HG03469 (cell line): ENCODE measurements at regions not wholly inside any gene's neighbourhood (a gene's known extent, or its start where the extent isn't known, plus 50 kb on each side); places are given as distances from the start of the nearest gene placed in this dataset.
"Not testable (repeated sequence)": the region's sequence is repeated elsewhere in the genome, so short reads cannot be mapped to it uniquely, and the experiment has no call there.

Experiments used
- ATAC-seq: cut with Tn5 transposase; IDR thresholded peaks from one replicate; pipeline ENCODE4 v1.9.1; 2021; ENCODE audit warnings: mild to moderate bottlenecking, moderate library complexity, moderate number of reproducible peaks; ENCODE audit not compliant: unreplicated experiment

DNA sequence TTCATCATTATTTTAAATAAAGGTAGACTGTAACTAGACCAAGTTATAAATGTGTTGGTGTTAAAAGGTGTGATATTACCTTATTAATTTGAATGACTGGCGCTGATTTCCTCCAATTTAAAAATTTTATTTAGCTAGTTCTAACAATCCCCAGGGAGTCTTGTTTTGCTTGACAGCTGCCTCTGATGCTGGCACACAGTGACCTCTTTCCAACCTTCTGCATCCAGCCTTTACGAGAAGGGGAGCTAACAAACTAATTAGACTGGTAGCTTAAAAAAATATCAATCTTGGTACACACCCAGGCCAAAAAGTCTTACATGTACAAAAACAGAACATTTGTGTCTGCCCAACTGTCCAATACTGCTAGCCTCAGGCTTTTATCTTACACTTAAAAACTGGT is 51.8 kb upstream of the ENPEP start:
- ATAC-seq: no peak

DNA sequence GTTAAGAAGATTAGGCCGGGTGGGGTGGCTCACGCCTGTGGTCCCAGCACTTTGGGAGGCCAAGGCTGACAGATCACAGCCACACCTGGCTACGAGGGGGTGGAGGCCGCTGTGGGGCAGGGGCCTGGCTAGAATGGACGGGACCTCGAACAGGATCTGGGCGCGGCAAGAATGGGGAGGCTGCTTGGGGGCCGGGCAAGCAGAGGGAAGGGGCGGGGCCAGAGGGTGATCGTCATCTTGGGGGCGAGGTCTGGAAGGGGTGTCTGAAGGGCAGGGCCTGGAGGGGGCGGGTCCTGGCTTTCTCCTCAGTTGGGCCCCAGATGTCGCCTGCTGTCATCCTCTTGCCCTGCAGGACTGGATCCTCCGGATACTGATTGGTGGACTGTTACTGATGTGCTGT is 57.3 kb upstream of the ENPEP start:
- ATAC-seq: no peak

GRCh38 chr4:110417136-110417535 is 58.8 kb upstream of the ENPEP start:
- no peak for ATAC-seq

- no peak for ATAC-seq
These were observed 60.5 kb upstream of the ENPEP start for GRCh38 chr4:110415478-110415877.

GRCh38 chr4:110415041-110415440 is 60.9 kb upstream of the ENPEP start:
- ATAC-seq: no peak

GRCh38 chr4:110414561-110414920 is 61.4 kb upstream of the ENPEP start:
- no peak for ATAC-seq

DNA sequence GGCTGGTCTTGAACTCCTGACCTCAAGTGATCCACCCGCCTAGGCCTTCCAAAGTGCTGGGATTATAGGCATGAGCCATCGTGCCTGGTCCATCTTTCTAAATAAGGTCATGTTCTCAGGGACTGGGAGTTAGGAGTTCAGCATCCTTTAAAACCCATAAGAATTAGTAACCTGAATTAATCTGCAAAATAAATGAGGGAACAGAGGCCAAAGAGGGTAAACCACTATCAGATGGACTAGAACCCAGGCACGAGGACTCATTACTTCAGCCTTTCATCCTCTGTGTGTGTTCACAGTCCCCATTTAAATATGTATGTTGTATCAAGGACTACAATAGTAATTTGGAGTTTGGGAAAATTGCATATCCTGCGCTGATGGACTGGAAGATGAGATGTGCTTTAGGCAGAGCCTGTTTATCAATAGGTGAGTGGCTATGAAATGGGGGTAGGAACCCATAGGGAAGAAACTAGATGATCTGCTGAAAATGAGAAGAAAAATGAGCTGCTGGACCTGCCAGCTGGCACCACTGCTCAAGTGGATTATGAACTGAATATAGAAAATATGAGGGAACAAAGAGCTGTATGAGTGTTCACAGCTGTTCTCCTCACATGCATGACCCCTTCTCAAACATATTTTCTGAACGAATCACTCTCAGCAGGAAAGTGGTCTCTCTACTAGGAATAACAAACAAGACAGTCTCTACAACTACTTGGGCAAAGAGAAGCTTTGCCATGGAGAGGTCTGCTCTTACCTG is 62.0 kb upstream of the ENPEP start:
- not testable (repeated sequence) for ATAC-seq

- ATAC-seq: no peak
These were observed 63.4 kb upstream of the ENPEP start for GRCh38 chr4:110412354-110413065.

DNA sequence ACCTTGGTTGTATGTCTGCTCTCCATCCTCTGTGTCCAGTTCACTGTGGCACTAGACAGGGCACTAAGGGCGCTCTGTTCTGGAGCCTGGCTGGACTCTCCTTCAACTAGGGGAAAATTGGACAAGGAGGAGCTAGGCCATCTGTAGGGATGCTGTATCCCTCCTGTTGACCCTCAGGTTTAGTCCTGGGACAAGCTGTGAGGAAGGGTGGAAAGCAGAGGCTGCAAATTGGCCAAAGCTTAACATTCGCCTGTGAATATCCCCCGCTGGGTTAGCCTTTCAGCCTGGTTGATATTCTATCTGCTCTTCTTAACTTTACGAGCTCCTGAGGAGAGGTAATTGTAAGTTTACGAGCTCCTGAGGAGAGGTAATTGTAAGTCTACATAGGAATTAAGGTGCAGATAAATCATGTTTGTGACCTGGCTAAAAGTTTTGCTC is 64.4 kb upstream of the ENPEP start:
- no peak for ATAC-seq

DNA sequence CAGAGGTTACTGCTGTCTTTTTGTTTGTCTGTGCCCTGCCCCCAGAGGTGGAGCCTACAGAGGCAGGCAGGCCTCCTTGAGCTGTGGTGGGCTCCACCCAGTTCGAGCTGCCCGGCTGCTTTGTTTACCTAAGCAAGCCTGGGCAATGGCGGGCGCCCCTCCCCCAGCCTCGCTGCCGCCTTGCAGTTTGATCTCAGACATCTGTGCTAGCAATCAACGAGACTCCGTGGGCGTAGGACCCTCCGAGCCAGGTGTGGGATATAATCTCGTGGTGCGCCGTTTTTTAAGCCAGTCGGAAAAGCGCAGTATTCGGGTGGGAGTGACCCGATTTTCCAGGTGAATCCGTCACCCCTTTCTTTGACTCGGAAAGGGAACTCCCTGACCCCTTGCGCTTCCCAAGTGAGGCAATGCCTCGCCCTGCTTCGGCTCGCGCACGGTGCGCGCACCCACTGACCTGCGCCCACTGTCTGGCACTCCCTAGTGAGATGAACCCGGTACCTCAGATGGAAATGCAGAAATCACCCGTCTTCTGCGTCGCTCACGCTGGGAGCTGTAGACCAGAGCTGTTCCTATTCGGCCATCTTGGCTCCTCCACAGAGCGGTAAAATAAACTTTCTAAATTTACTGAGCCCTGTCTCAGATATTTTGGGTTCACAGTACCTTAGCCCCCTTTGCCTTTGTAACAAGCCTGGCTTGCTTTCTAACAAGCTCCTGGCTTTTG is 64.9 kb upstream of the ENPEP start:
- ATAC-seq: not testable (repeated sequence)

GRCh38 chr4:110400086-110400485 is 75.9 kb upstream of the ENPEP start:
- ATAC-seq: no peak

DNA sequence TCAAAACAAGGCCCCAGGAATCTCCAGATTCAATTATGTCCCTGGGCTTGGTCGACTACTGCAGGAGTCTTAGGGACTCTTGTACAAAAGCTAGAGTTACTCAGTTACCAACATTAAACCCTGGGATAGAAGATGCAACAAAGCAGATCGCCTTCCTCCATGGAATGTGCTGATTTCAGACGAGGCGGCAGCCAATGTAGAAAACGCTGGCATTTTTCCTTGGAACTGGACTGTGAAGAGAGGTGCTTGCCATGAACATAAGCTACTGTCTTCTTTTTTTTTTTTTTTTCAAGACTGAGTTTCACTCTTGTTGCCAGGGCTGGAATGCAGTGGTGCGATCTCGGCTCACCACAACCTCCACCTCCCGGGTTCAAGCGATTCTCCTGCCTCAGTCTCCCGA is 76.9 kb upstream of the ENPEP start:
- ATAC-seq: not testable (repeated sequence)

GRCh38 chr4:110396963-110397362 is 79.0 kb upstream of the ENPEP start:
- ATAC-seq: no peak

DNA sequence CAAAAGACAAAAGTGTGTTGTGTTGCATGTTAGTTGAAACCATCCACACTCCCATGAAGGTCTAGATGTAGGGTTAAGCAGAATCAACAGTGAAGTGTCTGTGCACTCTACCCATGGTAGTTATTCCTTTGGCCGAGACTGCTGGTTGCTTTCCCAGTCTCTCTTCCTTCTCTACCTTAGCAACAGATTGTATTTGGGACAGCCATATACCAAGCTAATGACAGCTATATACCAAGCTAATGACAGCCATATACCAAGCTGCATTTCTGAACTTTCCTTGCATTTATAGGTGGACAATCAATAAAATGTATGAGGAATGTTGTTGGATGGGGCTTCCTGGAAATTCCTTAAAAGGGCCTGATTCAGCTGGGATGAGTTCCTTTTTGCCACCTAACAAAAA is 80.5 kb upstream of the ENPEP start:
- no peak for ATAC-seq

DNA sequence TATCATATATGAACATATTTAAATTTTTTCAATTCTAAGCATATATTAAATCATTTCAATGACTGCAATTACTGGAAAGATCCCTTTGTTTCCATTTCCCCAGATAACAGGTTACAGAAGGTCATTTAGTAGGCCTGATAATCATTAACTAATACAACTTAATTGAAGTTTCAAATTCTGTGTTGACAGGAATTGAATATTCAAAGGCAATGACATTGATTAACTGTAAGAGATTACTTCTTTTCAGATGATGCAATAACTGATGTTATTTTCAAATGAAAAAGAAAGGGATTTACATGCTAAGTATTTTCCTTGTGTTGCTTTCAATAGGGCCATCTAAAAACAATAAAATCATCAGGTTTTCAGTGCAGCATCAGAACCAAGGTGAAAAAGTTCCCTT is 81.1 kb upstream of the ENPEP start:
- ATAC-seq: no peak

DNA sequence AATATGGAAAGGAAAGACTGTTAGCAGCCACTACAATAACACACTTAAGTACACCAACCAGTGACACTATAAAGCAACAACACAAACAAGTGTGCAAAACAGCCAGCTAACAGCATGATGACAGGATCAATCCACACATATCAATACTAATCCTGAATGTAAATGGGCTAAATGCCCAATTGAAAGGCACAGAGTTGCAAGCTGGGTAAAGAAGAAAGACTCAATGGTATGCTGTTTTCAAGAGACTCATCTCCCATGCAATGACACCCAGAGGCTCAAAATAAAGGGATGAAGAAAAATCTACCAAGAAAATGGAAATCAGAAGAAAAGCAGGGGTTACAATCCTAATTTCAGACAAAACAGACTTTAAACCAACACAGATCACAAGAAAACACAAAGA is 94.2 kb upstream of the ENPEP start:
- no peak for ATAC-seq

GRCh38 chr4:110372485-110372884 is 103.5 kb upstream of the ENPEP start:
- ATAC-seq: no peak

DNA sequence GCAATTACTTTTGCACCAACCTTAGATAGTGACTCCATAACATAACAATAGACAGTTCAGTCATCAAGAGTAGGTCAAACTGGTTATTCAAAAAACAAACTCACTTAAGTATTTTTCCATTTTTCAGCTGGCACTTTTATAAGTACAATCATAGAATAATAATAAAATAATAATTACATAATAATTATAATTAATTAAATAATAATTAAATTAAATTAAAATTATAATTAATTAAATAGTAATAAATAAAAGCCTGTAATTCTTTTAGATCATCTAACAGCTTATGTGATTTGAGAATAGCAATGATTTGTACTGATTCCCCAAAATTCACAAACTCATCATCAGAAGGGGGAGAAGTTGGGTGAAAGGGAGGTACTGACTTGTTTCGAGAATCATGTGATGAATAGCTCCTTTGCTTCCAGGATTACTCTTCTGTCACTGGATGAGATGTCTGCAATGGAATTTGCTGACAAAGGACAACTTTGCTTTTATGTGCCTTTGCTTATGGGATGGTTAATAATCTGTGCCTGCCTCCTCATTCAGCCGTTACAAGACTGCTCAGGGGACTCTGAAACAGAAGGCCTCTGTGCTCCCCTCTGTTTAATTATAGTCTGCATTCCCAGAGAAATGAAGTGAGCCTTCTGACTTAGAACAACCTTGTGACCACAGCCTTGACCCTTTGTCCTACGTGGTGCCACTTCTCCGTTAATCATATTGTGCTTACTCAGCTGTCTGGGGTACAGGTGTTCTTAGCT is 104.8 kb upstream of the ENPEP start:
- no peak for ATAC-seq

- no peak for ATAC-seq
These were observed 107.5 kb upstream of the ENPEP start for GRCh38 chr4:110368409-110368808.

DNA sequence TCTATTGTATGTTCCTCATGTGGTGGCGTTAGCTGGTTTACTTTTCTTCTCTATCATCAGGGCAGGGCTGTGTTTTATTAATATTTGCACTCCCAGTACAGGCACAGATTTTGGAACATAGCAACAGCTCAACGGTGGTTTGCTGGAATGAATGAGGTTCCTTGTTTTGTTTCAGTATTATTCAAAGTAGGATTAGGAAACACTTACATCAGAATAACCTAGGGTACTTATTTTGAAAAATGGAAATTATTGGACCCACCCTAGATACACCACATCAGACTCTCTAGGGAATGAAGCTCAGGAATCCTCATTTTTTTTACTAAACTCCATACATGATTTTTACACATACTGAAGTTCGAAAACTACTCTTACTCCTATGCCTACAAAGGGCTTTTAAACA is 108.8 kb upstream of the ENPEP start:
- ATAC-seq: no peak

- ATAC-seq: no peak
These were observed 110.2 kb upstream of the ENPEP start for GRCh38 chr4:110365761-110366160.
